Transverse colon (tissue), 4 donors: ENCODE measurements at regions not wholly inside any gene's neighbourhood (a gene's known extent, or its start where the extent isn't known, plus 50 kb on each side); places are given as distances from the start of the nearest gene placed in this dataset.

Source experiments
- DNase-seq: peaks from one replicate; pipeline ENCODE4 v3.0.0-alpha.2; 2019
- H3K27ac ChIP-seq, 4 donors: fragments of 200-600 bp; sonication (generic); 2 replicates each; pipeline ENCODE4 v1.5.1; 2016 to 2018; ENCODE audit warnings: inconsistent platforms in 4 of 4
- H3K27me3 ChIP-seq: fragments of 200-600 bp; sonication (generic); 2 replicates; pipeline ENCODE4 v1.5.1; 2017; ENCODE audit warnings: inconsistent platforms
- H3K36me3 ChIP-seq, 4 donors: fragments of 200-600 bp; sonication (generic); 2 replicates each; pipeline ENCODE4 v1.5.1; 2017 to 2019; ENCODE audit warnings: inconsistent platforms in 4 of 4
- H3K4me1 ChIP-seq, 4 donors: fragments of 200-600 bp; sonication (generic); 2 replicates each; pipeline ENCODE4 v1.5.1; 2017 to 2020; ENCODE audit warnings: inconsistent platforms in 4 of 4
- H3K4me3 ChIP-seq, 4 donors: fragments of 200-600 bp; sonication (generic); 1 replicate in 1 of 4; 2 replicates in 3 of 4; pipeline versions ENCODE4 v1.5.1 to v1.6.1; 2017 to 2019; ENCODE audit warnings: inconsistent platforms in 4 of 4
- H3K9me3 ChIP-seq, 2 donors: fragments of 200-600 bp; sonication (generic); 2 replicates each; pipeline ENCODE4 v1.5.1; 2017 to 2019; ENCODE audit warnings: inconsistent platforms in 2 of 2
- CTCF ChIP-seq, 5 experiments: fragments of 200-600 bp in 3 of 5; fragments of 450-650 bp in 2 of 5; sonication (generic) in 3 of 5; IDR thresholded peaks; 1 replicate in 2 of 5; 2 replicates in 3 of 5; pipeline ENCODE4 v1.5.1; 2016 to 2017; ENCODE audit warnings: antibody characterized with exemption in 5 of 5, inconsistent platforms in 3 of 5, mild to moderate bottlenecking in 2 of 5, moderate library complexity in 1 of 5
- EP300 ChIP-seq: sonication (generic); formaldehyde crosslinking; IDR thresholded peaks from one replicate; pipeline ENCODE4 v1.6.1; 2017; ENCODE audit warnings: antibody characterized with exemption, low read depth
- POLR2A ChIP-seq: fragments of 450-650 bp; IDR thresholded peaks from one replicate; pipeline ENCODE4 v1.6.1; 2016; ENCODE audit warnings: antibody characterized with exemption, mild to moderate bottlenecking, moderate library complexity
- POLR2AphosphoS5 ChIP-seq, 3 donors: sonication (generic); formaldehyde crosslinking; IDR thresholded peaks; one replicate each; pipeline ENCODE4 v1.6.1; 2016; ENCODE audit warnings: antibody characterized with exemption in 3 of 3
- WGBS, 2 donors: methylation state at CpG; one replicate each; pipeline ENCODE4 v1.1.5; 2018; ENCODE audit warnings: low coverage in 1 of 2; 5-methylcytosine and 5-hydroxymethylcytosine counted together
- in situ Hi-C, 4 donors: fragments of 200-750 bp; cut with MboI; loops; one replicate each; pipeline versions ENCODE4 v1.15.0 to v1.15.1; 2017; ENCODE audit warnings: low sequenced_read_pairs in 3 of 4, low pct_ligation_motif_present in 1 of 4, low pct_unique_long_range_greater_than_20kb in 1 of 4
- intact Hi-C: fragments of 100-400 bp; cut with DNase I; formaldehyde crosslinking; loops from one replicate; pipeline ENCODE4 v1.15.1; 2023; ENCODE audit warnings: low total_unique reads

- H3K27ac ChIP-seq = no peak overlapping the region
- 44% methylated on average over 2 of the region's 2 CpGs; no CpG with 5 or more reads in 1 of the 2 donors for WGBS, 2 donors
- in situ Hi-C loops = no loop called here
- no peak for DNase-seq
- H3K27me3 ChIP-seq = no peaks in the 10 kb centered on the region
- H3K9me3 ChIP-seq = no peaks in the 10 kb centered on the region
- intact Hi-C loops = no loop called here
- H3K4me3 ChIP-seq = no peak overlapping the region
- H3K4me1 ChIP-seq = peaks cover 0 to 15% (median 8%) of the 10 kb centered on the region in 4 donors
- H3K36me3 ChIP-seq = no peaks in the 10 kb centered on the region
- TF ChIP-seq POLR2AphosphoS5 (IDR thresholded peaks at IDR 0.05) (no peak), EP300 (no peak), POLR2A (no peak), CTCF (IDR thresholded peaks at IDR 0.05) (no peak)
Observed at GRCh38 chr10:31102421-31102820, 70.8 kb upstream of the ZNF438 start.

- Histone ChIP-seq H3K27me3 (no peaks in the 10 kb centered on the region), H3K4me3 (no peak overlapping the region), H3K4me1 (peaks cover 0 to 15% (median 8%) of the 10 kb centered on the region in 4 donors), H3K9me3 (no peaks in the 10 kb centered on the region), H3K36me3 (no peaks in the 10 kb centered on the region), H3K27ac (no peak overlapping the region)
- 40 to 86% methylated on average over 1 to 3 of the region's 3 CpGs for WGBS, 2 donors
- TF ChIP-seq POLR2AphosphoS5 (IDR thresholded peaks at IDR 0.05) (no peak), POLR2A (no peak), CTCF (IDR thresholded peaks at IDR 0.05) (no peak), EP300 (no peak)
- DNase-seq = no peak
- intact Hi-C loops = no loop called here
- in situ Hi-C loops = no loop called here
Observed at GRCh38 chr10:31103112-31103511, 71.4 kb upstream of the ZNF438 start.

- Histone ChIP-seq H3K27ac (no peak overlapping the region), H3K27me3 (no peaks in the 10 kb centered on the region), H3K9me3 (no peaks in the 10 kb centered on the region), H3K36me3 (no peaks in the 10 kb centered on the region), H3K4me1 (no peaks in the 10 kb centered on the region), H3K4me3 (no peak overlapping the region)
- in situ Hi-C loops = no loop called here
- TF ChIP-seq POLR2A (no peak), EP300 (no peak), POLR2AphosphoS5 (IDR thresholded peaks at IDR 0.05) (no peak), CTCF (IDR thresholded peaks at IDR 0.05) (no peak)
- intact Hi-C loops = no loop called here
- DNase-seq = no peak
- WGBS, 2 donors = 44% methylated on average over 3 of the region's 3 CpGs; no CpG with 5 or more reads in 1 of the 2 donors
Observed at GRCh38 chr10:31112961-31113360, 81.3 kb upstream of the ZNF438 start.

- Histone ChIP-seq H3K36me3 (no peaks in the 10 kb centered on the region), H3K4me3 (no peak overlapping the region), H3K27ac (no peak overlapping the region), H3K27me3 (no peaks in the 10 kb centered on the region), H3K9me3 (no peaks in the 10 kb centered on the region), H3K4me1 (peaks cover 0 to 6% (median 0%) of the 10 kb centered on the region in 4 donors)
- DNase-seq = no peak
- WGBS, 2 donors = 68 to 80% methylated on average over 2 to 6 of the region's 6 CpGs
- in situ Hi-C loops (no loop called here), intact Hi-C loops (no loop called here)
- no peak for TF ChIP-seq EP300
Observed at GRCh38 chr10:31116226-31116625, 84.6 kb upstream of the ZNF438 start.

- Histone ChIP-seq H3K27ac (no peak overlapping the region), H3K4me3 (no peak overlapping the region), H3K27me3 (no peaks in the 10 kb centered on the region), H3K36me3 (no peaks in the 10 kb centered on the region), H3K4me1 (peaks cover 0 to 6% (median 0%) of the 10 kb centered on the region in 4 donors), H3K9me3 (no peaks in the 10 kb centered on the region)
- no peak for DNase-seq
- intact Hi-C loops = no loop called here
- in situ Hi-C loops = no loop called here
- TF ChIP-seq POLR2A (no peak), EP300 (no peak), POLR2AphosphoS5 (IDR thresholded peaks at IDR 0.05) (no peak), CTCF (IDR thresholded peaks at IDR 0.05) (no peak)
- WGBS, 2 donors = 64 to 83% methylated on average over 3 of the region's 3 CpGs
Observed at GRCh38 chr10:31118556-31118955, 86.9 kb upstream of the ZNF438 start.
